DOHH2 (cell line): ENCODE measurements at regions not wholly inside any gene's neighbourhood (a gene's known extent, or its start where the extent isn't known, plus 50 kb on each side); places are given as distances from the start of the nearest gene placed in this dataset.

ENCODE experiments used
- CTCF ChIP-seq: fragments of 200-600 bp; sonication (generic); IDR thresholded peaks from one replicate; pipeline ENCODE4 v1.5.1; 2014; ENCODE audit warnings: antibody characterized with exemption, mild to moderate bottlenecking, low read depth, low read length; ENCODE audit not compliant: poor library complexity, severe bottlenecking
- EZH2phosphoT487 ChIP-seq: fragments of 200-600 bp; sonication (generic); IDR thresholded peaks from 2 replicates; pipeline ENCODE4 v1.6.1; 2017; ENCODE audit warnings: borderline replicate concordance, mild to moderate bottlenecking, antibody characterized with exemption, low read length, moderate library complexity, mixed read lengths

GRCh38 chrX:115948018-115948923 is 222.3 kb upstream of the AGTR2 start:
- TF ChIP-seq CTCF: no peak
- no peak for TF ChIP-seq EZH2phosphoT487
